Stimulated activated CD4-positive, alpha-beta T cell treated with anti-CD3 and anti-CD28 coated beads, Interleukin-1b, Interleukin-23, amount 100 ng/mL, for 1 hour (primary cell): ENCODE measurements at regions not wholly inside any gene's neighbourhood (a gene's known extent, or its start where the extent isn't known, plus 50 kb on each side); places are given as distances from the start of the nearest gene placed in this dataset.

ENCODE experiments used
- DNase-seq, 2 donors: peaks; one replicate each; pipeline ENCODE4 v3.0.0-alpha.2; 2020; ENCODE audit warnings: low read depth in 2 of 2

DNA sequence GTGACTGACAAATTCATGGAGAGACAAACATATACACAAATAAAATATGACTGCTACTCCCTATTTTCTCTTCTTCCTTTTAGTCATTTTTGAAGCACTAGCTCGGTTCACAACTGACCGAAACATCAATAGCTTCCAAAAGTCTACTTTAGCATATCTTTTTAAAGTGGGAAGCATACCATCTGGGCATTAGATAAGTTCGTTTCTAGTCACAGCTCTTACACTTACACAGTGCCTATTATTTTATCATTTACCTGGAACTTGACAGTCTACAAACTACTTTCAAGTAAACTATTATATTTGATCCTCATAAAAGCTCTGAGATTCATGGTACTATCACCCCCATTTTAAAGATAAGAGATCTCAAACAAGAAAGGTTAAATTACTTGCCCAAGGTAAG is 458.5 kb downstream of the LMO7 start:
- no peak for DNase-seq

DNA sequence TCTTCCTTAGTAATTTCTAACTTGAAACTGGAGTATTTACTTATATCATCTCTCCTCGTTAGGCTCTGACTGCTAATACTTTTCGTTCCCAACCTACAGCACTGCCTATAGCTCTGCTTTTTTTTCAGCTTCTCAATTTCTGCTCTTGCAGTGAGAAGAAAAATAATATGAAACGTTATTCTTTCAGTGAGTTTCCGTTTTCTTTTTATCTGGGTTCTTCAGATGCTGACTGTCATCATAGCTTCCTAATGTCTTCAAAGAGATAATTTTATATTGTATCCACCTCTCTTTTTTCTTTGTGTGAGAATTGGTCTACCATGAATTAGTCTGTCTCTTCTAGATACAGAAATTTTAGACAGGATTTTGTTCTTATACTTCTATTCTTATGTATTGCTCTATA is 454.9 kb downstream of the LMO7 start:
- no peak for DNase-seq

GRCh38 chr13:76086729-76087128 is 450.6 kb downstream of the LMO7 start:
- no peak for DNase-seq

DNA sequence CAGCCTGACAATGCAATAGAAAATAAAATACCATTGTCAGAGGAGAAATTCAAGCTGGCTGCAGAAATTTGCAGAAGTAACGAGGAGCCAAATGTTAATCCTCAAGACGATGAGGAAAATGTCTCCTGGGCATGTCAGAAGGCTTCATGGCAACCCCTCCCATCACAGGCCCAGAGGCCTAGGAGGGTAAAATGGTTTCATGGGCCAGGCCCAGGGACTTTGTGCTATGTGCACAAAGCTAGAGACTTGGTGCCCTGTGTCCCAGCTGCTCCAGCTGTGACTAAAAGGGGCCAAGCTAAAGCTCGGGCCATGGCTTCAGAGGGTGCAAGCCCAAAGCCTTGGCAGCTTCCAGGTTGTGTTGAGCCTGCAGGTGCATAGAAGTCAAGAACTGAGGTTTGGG is 431.7 kb downstream of the LMO7 start:
- no peak for DNase-seq

DNA sequence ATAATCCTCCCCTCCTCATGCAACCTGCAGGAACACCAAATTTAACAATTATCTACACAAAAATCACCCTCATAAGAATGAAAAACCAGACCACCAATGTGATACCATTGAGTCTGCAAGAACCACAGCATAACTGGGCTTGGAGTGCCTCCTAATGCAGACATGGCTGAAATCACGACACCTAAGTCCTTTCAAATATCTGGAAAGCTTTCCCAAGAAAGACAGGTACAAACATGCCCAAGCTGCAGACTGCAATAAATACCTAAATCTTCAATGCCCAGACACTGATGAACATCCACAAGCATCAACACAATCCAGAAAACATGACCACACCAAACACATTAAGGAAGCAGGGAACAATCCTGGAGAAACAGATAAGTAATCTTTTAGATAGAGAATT is 417.1 kb downstream of the LMO7 start:
- no peak for DNase-seq

- no peak for DNase-seq
Measured at GRCh38 chr13:76049376-76049746, 413.2 kb downstream of the LMO7 start.

DNA sequence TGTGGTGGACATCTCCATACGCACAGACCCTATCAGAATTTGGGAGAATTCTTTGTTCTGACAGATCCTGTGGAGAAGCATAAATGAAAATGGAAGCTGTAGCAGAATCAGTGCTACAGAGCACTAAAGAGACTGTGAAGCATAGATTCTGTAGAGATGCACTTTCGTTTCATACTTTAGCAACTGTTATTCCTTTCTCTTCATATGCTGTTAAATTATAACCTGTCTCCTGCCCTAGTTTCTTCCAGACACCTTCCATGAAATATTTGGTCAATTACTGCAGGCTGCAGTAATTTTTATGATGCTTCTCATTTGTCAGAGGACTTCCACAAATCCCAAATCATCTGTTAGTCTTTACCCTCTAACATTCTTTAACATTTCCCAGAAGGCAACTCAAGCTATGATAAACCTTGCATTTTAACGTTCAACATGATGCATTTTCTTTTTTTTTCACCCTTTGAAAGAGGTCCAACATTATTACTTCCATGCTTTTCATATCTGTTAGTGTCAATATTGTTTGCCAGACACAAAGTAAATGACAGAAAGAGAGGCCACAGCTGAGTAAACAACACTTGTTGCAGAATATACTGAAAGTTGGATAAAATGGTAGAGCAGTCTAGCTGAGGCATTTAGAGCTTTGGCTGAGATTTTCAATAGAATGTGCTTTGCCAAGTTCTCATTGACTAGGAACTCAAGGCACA is 412.7 kb downstream of the LMO7 start:
- no peak for DNase-seq

- no peak for DNase-seq
Measured at GRCh38 chr13:76048131-76048530, 412.0 kb downstream of the LMO7 start.

GRCh38 chr13:76043874-76044273 is 407.7 kb downstream of the LMO7 start:
- no peak for DNase-seq

GRCh38 chr13:76038920-76039716 is 403.0 kb downstream of the LMO7 start:
- no peak for DNase-seq

DNA sequence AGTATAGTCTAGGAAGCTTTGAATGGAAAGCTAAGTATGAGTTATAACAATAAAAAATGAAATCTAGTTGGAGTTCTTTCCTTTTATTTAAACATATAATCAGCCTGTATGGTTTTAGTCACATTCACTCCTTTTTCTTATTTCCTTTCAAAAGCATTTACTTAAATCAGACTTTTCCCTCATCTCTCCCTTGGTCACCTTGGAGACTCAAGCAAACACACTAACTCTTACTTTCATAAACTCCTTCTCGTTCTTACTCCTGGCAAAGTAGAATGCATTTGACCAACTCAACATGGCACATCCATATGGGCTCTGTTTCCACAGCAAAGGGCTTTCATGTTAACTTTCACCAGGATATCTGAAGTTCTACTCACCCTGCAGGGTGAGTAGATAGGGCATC is 400.0 kb downstream of the LMO7 start:
- no peak for DNase-seq

GRCh38 chr13:76035711-76036110 is 399.6 kb downstream of the LMO7 start:
- DNase-seq, result no peak

DNA sequence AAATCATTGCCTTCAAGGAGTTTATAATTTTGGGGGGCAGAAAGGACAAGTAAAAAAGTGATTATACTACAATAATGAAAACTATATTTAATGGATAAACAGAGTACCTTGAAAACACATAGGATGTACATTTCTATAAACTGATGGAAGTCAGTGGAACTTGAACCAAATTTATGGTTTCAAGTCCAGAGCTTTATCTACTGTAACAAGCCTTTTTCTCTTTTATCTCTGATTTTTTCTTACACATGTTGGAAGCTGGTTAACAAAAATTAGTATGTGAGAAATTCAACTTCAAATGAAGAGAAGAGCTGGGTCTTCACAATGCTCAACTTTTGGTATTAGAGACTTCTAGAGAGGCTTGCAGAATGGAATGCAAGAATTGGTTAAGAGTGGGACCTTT is 393.6 kb downstream of the LMO7 start:
- DNase-seq, result no peak

DNA sequence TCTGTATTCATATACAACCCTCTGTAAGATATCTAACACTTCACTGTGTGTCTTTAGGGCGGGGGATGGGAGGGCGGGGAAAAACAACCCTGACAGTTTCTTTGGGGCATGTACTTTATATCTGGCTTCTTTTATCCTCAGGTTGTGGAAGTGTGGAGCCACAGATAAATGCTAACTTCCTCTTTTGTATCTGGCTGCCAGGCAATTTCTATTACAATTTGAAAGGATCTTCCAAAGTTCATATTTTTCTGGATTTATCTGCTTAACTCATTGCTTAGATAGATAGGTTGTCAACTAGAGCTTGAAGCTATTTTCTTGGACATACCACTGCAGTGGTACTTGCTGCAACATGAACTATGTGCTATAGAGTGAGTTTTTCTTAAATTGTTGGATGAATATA is 393.0 kb downstream of the LMO7 start:
- DNase-seq, result no peak

DNA sequence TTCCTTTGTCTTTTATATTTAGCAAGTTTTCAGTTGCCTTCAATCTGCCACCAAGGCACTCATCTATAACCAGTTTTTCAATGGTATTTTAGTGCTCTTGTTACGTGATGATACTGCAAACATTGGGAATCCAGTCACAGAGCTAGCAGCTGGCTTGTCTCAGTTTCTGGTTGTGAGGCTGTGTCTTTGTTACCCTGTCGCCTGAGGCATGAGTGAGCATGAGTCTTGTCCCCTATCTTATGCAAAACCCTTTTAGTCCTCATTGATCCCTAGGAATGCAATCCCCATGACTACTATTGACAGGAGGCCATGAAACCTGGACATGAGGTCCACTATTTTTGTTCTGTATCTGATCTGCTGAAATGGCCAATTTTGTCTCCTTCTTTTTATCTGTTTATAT is 391.0 kb downstream of the LMO7 start:
- no peak for DNase-seq

DNA sequence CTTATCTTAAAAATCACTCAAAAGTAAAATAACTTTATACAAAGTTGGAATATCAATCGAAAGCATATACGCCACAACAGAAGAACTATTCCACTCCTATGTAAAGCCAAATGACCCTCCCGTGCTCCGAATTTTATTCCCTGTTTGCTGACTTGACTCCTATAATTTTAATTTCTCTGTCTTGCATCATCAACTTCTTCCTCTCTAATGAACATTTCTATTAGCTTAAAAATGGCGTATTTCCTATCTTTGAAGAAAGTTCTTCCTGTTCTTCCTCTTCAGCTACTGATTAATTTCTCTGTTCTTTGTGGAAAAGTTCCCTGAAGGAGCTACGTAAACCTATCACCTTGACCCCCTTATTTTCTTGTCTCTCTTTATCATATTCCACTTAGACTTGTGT is 389.3 kb downstream of the LMO7 start:
- DNase-seq, result no peak

DNA sequence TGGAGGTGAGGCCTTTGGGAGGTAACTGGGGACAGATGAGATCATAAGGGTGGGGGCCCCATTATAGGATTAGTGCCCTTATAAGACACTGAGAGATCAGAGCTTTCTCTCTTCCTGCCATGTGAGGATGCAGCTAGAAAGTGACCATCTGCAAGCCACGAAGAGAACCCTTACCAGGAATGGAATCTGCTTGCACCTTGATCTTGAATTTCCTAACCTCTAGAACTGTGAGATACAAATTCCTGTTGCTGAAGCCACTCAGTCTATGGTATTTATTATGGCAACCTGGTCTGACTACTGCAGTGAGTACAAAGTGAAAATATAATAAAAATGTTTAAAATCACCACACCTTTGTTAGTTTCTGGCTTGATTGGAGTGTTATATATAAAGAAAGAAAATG is 388.0 kb downstream of the LMO7 start:
- DNase-seq, result no peak

GRCh38 chr13:76023652-76024051 is 387.5 kb downstream of the LMO7 start:
- no peak for DNase-seq

- no peak for DNase-seq
Measured at GRCh38 chr13:76020421-76020955, 384.4 kb downstream of the LMO7 start.

DNA sequence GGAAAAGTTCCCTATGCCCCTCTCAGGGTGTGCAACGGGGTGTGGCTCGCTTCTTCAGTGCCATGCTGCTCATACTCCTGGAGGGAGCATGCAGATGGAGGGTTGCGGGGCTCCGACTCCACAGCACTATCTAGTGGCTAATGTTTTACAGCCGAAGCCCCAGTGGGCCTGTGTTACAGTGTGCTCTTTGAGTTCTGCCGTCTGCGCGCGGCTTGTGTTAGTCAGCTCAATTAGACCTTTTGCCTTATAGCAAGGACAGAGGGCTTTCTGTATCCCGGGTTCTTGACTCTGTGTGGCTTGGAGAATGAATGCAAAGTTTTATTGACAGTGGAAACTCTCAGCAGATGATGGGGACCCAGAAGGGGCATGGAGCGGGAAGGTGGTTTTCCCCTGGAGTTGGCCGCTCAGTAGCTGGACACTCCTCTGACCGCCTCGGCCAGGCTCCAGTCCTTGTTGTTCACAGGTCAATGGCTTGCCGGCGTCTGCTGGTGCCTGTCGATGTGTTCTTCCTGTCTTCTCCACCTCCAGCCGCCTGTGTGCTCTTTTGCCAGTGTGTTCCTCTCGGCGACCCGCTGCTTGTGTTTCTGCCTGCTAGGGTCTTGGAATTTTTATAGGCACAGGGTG is 383.4 kb downstream of the LMO7 start:
- DNase-seq, result no peak

DNA sequence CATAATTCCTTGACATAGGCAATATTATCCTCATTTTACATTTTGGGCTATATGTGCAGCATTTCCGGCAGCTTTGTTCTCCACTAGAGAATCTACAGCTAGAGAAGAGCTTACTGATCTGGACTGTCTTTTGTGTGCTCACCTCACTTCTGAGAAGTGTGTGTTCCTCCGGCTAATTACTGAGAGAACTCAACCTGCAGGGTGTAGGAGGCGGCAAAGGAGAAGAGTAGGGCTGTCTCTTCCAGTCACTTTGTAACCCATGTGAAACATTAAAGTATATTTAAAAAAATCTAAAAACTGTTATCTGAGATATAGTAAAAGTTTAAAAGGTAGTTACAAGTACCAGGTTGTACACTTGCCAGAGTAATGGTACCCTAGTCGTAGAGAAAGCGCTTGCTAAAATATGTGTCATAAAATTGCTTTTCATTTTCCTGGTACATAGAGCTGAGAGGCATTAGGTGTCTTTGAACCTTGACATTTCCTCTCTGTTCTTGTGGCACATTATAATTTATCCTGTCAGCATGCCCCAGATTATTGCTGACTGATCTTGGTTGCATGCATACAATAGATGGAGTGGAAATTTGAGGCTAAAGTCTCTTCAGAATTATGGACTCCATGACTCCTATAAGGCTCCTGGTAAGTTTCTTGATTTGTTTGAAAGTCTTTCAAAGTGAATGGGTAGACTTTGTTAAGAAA is 381.9 kb downstream of the LMO7 start:
- DNase-seq, result no peak

- no peak for DNase-seq
Measured at GRCh38 chr13:76016799-76017400, 380.8 kb downstream of the LMO7 start.
